GM19023 (cell line): ENCODE measurements at regions not wholly inside any gene's neighbourhood (a gene's known extent, or its start where the extent isn't known, plus 50 kb on each side); places are given as distances from the start of the nearest gene placed in this dataset.
"Not testable (repeated sequence)": the region's sequence is repeated elsewhere in the genome, so short reads cannot be mapped to it uniquely, and the experiment has no call there.

ENCODE experiments used
- ATAC-seq: cut with Tn5 transposase; IDR thresholded peaks from one replicate; pipeline ENCODE4 v1.9.1; 2021; ENCODE audit warnings: mild to moderate bottlenecking, moderate library complexity; ENCODE audit not compliant: unreplicated experiment

DNA sequence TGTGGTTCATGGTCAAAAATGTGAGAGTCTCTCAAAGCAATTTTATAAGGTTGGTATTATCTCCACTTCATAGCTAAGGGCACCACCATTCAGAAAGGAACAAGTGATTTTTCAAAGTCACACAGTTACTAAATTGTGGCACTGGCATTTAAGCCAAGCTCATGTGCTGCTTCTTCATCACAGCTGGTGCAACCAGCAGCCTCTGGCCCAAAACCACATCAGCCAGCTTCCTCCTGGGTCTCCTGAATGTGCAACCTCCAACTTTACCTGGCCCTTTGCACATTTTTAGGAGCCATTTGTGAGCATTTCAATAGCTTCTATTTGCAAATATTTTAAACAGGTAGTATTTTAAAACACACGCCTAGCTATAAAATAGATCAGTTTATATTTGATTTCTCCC lies 293.7 kb downstream of the BCL11A start:
- ATAC-seq: no peak

DNA sequence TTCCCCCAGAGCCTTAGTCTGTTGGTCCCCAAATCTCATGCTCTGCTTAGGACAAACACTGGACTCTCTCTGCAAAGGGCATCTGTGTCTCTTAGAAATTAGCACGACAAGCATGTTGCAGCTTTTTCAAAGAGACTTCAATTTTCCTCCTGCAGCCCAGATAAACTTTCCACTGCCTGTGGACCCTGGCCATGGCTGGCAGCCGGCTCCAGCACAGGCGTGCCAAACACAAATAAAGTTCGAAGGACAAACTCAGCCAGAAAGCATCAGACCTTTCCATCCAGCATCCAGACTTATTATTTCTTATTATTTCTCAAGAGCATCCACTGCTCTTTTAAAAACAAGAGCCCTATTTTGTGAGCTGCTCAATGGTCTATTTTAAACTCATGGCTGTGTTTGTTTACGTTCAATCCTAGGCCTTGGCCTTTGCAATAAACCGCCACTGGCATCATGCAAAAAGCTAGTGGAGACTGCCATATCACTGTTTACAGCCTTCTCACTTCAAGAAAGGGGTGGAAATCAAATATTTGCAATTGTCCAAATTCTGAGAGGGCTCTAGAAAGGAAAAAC lies 300.8 kb downstream of the BCL11A start:
- ATAC-seq: no peak

DNA sequence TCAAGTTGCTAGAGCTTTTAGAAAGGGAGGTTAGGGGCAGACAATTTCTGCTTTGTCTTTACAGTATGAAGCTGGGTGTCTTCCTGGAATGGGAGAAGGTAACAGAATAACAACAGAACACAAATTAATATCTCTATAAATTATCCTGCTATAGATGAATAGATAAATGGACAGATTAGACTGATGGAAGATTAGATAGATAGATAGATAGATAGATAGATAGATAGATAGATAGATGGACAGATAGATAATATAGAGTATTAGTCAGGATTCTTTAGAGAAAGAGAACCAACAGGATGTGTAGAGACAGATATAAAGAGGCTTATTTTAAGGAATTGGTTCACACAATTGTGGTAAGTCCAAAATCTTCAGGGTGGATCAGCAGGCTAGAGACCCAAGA lies 302.2 kb downstream of the BCL11A start:
- no peak for ATAC-seq

DNA sequence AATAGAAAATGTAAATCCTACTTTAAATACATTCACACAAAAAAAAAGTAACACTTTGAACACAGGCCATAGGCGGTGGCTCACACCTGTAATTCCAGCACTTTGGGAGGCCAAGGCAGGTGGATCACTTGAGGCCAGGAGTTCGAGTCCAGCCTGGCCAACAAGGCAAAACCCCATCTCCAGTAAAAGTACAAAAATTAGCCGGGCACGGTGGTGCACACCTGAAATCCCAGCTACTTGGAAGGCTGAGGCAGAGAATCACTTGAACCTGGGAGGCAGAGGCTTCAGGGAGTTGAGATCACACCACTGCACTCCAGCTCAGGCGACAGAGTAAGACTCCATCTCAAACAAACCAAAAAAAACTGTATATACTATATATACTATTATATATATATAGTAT lies 303.6 kb downstream of the BCL11A start:
- no peak for ATAC-seq

DNA sequence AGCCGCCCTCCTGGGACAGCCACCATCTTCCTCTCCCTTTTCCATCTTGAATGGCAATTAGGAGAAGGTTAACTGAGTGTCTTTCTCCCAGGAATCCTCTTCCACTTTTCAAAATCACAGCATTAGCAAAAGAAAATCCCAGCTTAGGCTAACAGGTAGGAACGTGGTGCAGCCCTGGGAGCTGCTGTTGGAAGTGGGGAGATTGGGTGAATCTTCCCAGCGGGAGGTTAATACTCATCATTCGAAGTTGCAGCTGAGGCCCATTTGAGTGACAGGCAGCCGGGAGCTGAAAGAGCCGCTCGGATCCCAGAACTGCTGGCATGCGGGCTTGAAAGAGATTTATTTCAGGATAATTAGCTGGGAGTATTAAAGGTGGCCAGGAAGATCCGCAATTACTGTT lies 306.0 kb downstream of the BCL11A start:
- ATAC-seq: no peak

DNA sequence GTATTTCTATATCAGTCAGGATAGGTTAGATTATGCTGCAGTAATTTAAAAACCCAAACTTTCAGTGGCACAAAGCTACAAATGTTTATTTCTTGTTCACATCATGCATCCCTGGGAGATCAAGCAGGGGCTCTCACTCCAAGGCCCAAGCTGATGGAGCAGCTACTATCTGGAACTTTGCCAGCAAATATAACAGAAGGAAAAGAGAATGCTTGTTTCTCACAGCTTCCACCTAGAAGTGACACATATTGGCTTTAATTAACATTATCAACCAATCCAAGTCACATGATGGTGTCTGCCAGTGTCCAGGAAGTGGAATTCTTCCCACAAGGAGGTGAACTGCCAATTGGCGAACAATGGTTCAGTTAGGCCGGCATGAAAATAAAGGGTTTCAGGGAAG lies 306.9 kb downstream of the BCL11A start:
- no peak for ATAC-seq

DNA sequence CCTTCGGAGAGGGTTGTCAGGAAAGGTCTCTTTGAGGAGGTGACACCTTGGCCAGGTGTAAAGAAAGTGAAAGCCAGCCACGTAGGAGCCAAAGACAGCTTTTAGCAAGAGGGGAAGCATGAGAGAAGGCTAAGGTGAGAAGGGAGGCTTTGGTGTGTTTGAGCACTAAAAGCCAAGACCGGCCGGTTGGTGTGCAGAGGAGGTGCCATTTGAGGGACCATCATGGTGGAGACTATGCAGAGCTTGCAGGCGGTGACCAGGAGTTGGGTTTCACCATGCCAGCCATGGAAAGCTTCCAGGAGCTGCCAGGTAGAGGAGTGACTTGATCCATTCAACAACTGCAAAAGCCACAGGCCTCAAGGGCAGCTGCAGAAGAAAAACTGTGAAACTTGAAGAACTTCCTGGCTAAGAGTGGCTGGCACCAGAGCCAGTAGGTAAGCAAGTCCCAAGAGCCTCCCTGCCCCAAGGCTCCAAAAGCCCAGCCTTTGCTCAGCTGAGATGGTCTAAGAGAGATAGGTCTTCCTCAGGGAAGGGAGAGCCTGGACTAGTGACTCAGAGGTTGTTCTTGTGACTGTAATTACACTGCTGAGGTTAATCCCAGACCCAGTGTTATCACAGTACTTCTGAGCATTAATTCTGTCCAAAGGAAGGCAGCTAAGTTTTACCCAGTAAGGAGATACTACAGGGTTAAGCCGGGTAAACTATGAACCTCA lies 319.0 kb downstream of the BCL11A start:
- no peak for ATAC-seq

DNA sequence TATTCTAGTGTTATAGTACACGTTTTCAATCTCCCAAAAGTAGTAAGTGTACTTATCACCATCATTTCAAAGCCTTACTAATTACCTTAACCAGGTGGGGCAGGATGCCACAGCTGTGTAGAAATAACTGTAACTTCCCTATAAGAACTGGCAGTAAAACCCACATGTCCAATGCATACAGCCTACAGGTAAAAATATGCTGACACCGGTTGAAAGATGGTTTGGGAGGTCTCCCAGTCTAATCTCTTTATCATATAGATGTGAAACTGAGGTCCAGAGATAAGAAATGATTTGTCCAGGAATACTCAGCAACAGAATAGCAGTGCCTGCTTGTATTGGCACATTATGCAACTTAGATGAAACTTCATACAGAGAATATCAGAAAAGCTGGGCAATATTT lies 322.9 kb downstream of the BCL11A start:
- no peak for ATAC-seq

DNA sequence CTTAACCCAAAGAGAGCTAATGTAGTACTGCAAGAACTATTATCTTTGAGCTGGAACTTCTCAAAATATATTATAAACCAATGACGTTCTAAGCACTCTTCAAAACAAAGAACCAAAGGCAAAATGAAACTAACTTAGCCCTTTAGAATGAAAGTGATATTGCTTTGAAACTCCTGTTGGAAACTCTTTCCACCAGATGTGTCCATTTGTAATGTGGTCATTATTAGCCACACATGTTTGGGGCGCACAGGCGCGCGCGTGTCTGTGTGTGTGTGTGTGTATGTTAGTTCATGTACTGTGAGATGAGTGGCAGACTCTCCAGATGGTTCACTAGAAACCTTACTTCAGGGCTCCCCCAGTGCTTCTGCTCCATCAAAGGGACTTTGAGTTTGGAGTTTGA lies 323.4 kb downstream of the BCL11A start:
- no peak for ATAC-seq

DNA sequence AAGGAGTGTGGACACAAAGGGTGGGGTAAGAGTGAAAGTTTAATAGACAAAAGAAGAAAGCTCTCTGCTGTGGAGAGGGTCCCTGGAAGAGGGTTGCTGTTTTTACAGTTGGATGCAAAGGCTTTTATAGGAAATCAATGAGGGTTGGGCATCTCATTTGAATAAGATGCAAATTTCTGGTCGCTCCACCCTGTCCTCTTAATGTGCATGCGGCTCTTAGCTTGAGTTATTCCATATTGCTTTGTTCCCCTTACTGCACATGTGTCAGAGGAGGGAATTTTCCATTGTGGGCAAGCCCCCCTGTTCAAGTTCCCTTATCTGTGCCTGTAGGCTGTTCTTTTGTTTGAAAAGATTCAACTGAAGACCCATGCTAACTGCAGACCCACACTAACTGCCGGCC lies 326.5 kb downstream of the BCL11A start:
- ATAC-seq: no peak

DNA sequence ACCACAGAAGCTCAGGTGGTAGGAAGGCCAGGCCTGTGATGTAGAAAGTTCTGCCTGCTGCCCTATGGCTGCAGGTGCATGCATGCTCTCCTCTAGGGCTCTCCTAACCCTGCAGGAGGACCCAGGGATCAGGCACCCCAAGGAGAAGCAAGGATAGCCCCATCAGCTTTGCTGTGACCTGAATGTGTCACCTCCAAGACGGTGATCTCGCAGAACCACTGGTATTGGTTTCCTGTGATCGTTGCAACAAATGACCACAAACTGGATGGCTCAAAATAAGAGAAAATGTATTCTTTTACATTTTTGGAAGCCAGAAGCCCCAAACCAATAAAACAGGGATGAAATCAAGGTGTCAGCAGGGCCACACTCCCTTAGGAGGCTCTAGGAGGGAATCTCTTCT lies 327.3 kb downstream of the BCL11A start:
- no peak for ATAC-seq

DNA sequence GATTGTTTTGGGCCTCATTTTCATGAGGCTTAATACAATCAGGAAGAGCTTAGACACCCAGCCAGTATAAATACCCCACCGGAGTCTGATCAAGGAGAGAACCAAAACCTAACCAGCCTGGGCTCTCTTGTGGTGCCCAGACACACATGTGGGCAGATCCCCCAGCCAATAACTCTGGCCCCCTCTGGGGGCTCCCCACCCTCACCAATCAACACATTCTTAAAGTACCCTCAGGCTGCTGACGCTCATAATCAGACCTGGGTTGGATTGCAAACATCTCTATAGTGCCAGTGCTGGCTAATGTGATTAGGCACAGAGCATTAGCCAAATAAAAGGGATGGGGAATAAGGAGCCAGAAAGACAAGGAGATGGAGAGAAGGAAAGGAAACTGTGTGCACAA lies 329.6 kb downstream of the BCL11A start:
- ATAC-seq: no peak

DNA sequence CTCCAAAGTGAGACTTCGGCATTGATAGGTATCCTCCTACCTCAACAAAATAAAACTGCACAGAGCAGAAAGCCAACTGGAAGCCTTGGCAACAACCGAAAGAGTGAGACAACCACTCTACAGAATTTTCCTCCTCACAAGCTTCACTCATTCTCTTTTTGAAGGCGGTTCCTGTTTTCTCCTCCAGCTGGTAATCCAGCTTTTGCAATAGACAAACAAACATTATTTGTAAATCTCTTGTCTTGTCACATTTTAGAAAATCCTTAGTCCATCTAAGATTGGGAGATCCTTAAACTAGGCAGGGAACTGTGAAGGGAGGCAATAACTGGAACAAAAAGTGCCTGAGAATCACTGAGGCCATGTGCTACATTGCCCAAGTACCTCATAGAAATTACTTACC lies 332.4 kb downstream of the BCL11A start:
- no peak for ATAC-seq

DNA sequence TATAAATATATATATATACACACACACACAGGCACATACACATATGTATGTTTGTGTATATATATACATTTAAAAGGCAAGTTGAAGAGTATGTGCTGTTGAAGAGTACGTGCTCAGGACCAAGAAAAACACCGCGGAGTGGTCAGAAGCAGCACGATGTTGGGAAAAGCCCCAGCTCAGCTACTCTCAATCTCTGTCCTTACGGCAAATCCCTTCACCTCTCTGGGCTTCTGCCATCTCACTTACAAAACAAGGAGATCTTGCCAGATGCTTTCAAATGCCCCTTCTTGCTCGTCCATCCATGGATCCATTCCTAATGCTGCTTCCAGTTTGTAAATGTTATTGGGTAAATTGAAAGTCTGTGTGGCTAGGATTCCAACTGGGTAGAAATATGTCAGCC lies 333.9 kb downstream of the BCL11A start:
- no peak for ATAC-seq

DNA sequence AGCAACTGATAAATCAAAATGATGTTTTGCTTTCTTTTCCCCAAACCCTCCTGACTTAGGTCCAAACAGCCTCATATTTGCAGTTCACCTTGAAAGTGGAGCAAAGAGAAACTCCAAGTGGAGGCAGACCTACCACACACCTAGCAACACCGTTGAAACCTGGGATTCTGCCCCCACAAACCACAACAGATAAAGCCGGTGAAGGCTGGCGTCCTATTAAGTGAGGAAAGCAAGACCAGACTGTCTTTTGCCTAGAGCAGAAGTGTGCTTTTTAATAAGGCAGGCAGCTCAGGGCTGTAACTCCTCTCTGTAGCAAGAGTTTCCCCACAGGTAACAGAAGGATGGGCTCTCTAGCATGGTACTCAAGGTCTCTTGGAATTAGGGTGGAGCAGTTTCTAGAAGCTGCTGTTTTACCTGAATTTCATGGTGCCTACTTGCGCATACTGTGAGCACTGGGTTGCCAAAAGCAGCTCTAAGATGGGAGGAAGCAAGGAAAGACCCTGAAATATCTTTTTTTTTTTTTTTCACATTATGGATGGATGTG lies 336.9 kb downstream of the BCL11A start:
- no peak for ATAC-seq

DNA sequence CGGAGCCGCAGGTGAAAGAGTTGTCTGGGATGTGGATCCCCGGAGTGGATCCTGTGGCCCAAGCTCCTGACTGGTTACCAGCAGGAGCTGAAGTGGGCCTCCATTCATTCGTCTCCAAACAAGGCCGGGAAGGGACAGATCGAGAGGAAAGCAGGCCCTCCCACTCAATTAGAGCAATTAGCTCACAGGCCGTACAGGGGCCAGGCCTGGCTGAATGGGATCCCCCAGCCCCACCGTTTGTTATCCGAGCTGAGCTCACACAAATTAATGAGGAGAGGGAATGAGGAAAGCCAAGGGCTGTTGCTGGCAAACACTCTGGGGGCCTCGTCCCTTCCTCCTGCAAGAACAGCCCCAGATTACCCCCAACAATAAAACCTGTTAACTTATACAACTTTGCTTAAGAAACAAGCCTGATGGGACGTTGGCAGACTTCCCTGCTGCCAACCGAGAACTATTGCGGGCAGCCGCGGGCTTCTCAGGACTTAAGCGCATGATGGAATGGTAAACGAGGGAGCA lies 338.0 kb downstream of the BCL11A start:
- ATAC-seq: no peak

DNA sequence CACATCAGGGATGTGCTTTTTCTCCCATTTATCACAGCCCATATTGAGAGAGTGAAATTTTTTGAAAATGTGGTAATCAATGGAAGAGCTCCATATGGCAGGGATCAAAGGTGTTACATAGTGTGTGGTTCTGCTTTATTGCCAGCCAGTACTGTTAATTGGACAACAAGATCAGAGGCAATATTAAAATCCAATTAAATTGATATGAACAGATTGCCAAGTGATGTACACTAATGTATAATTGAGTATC lies 338.9 kb downstream of the BCL11A start:
- ATAC-seq: no peak

DNA sequence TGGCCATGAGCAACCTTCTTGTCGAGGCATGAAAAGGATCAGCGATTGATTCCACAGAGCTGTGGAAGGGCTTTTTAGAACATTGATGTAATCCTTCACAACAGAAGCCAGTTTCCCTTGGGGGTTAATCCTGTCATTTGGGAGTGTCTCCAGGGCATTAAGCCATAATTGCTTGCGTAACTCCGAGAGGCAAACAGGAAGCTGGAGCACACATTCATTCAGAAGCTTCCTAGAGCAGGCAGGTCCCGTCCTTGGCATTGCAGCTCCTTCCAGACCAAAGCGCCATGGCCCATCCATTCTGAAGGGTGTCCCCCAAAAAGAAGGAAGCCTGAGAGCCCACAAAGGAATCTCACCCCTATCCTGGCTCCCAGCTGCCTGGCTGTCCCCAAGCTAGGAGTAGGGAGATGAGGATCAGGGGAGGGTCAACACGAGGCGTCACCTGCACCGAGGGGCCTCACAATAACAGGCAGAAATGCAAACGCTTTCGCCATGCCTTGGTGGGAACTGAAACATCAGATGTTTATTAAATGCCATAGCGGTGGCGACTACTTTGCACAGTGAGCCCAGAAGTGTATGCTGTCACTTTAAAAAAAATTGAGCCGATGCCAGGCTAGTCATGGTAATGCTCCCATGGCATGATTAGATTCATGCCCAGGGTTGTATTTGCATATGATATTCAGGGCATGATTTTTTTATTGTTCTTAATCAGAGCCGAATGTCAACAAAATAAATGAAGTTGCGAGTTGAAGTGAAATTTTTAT lies 339.4 kb downstream of the BCL11A start:
- ATAC-seq: no peak

DNA sequence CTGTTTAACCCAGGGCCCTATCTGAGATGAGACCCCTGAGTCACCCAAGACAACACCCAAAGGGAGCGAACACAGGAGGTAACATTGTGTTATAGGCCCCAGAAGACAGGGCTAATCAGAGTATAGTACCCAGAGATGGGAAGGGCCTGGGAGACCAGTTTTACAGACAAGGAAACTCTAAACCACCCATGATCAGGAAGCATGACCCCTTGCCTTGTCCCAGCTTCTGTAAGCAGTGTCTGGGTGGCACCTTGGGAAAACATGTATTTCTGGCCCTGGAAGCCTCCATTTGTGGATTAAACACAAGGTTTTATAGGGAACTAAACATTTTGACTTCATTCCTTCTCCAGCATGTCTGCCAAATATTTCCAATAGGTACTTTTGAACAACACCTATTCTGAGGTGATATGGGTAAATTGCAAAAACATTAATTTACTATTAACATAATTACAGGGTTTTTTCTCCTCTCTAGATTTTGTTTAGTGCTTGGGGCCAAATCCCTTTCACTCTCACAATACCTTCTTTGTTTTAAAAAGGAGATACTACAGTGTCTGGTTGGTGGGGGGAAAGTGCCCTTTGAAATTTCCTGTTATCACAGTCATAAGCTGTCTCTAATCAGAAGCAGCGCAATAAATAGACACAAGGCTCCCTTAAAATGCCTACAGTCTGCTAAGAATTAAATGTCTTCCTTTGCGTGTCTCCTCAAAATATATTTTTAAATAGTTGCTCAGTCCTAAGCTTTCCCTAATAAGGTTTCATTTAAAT lies 341.1 kb downstream of the BCL11A start:
- no peak for ATAC-seq

DNA sequence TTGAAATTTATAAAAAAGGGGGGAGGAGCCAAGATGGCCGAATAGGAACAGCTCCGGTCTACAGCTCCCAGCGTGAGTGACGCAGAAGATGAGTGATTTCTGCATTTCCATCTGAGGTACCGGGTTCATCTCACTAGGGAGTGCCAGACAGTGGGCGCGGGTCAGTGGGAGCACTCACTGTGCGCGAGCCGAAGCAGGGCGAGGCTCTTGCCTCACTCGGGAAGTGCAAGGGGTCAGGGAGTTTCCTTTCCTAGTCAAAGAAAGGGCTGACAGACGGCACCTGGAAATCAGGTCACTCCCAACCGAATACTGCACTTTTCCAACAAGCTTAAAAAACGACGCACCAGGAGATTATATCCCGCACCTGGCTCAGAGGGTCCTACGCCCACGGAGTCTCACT lies 364.4 kb downstream of the BCL11A start:
- not testable (repeated sequence) for ATAC-seq

DNA sequence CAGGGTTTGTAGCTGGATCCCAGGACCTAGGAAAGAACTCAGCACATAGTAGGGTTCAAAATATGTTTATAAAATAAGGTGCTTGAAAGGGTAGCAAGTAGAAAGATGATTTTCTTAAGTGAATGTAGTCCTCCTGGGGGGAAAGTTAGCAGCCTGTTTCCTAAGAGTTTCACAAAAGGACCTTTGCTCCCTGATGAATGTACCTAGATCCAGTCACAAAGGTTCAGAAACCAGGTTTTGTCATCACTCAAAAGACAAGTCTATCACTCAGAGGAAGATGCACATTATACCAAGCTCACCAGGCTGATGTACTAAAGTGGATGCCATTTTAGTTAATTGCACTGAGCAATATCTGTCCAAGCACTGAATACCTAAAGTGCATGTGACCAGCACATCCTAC lies 378.2 kb downstream of the BCL11A start:
- ATAC-seq: no peak
